ENCODE measurements at regions not wholly inside any gene's neighbourhood (a gene's known extent, or its start where the extent isn't known, plus 50 kb on each side); places are given as distances from the start of the nearest gene placed in this dataset.
A peak's percentile ranks its signal among the peaks of the same experiment; 100 is the strongest.

DNA sequence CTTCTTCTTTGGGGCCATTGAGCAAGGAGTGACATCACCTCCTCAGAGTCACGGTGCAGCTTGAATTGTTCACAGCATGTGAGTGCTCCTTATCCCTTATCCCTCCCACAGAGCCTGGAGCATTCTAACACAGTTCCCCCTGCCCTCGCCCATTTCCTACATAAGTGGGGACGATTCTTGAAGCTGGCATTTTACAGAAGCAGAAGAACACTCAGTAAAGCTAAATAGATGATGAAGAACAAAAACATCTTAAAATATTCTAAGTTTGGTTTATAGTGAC lies 135.8 kb upstream of the APCDD1 start:
- Mint-ChIP-seq H3K4me3 (ENCODE audit: unreplicated experiment) (no peak overlapping the region), H3K27ac (ENCODE audit: unreplicated experiment) (no peak overlapping the region), H3K27me3 (ENCODE audit: low read depth) (peaks cover 7% of the 10 kb centered on the region), H3K4me1 (ENCODE audit: low read depth) (peaks cover 35% of the 10 kb centered on the region), H3K9me3 (ENCODE audit: low read depth) (no peaks in the 10 kb centered on the region), H3K36me3 (ENCODE audit: low read depth) (no peaks in the 10 kb centered on the region)
- no peak for DNase-seq (ENCODE audit: low spot score)
- TF ChIP-seq, protein P1, sequence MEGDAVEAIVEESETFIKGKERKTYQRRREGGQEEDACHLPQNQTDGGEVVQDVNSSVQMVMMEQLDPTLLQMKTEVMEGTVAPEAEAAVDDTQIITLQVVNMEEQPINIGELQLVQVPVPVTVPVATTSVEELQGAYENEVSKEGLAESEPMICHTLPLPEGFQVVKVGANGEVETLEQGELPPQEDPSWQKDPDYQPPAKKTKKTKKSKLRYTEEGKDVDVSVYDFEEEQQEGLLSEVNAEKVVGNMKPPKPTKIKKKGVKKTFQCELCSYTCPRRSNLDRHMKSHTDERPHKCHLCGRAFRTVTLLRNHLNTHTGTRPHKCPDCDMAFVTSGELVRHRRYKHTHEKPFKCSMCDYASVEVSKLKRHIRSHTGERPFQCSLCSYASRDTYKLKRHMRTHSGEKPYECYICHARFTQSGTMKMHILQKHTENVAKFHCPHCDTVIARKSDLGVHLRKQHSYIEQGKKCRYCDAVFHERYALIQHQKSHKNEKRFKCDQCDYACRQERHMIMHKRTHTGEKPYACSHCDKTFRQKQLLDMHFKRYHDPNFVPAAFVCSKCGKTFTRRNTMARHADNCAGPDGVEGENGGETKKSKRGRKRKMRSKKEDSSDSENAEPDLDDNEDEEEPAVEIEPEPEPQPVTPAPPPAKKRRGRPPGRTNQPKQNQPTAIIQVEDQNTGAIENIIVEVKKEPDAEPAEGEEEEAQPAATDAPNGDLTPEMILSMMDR (IDR thresholded peaks at IDR 0.05), result no peak

DNA sequence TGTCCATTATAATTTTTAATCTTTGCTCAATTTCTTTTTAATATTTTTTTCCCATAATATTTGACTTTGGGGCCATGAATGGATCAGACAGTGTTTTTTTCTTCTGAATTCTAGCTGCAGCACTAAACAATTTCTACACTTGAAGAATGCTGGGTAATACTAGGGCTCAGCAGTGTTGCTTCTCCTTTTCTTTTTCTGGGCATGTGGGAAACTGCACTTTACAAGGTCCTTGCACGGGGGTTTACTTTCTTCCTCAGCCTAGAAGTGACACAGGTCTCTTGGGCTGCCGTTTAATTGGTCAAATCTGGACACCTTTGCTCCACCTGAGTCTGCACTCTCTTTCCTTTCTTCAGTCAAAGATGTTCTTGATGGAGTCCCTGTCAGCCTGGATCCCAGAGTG lies 135.4 kb upstream of the APCDD1 start:
- Mint-ChIP-seq H3K9me3 (ENCODE audit: low read depth) (no peaks in the 10 kb centered on the region), H3K4me1 (ENCODE audit: low read depth) (peaks cover 35% of the 10 kb centered on the region), H3K27me3 (ENCODE audit: low read depth) (peaks cover 7% of the 10 kb centered on the region), H3K27ac (ENCODE audit: unreplicated experiment) (no peak overlapping the region), H3K4me3 (ENCODE audit: unreplicated experiment) (no peak overlapping the region), H3K36me3 (ENCODE audit: low read depth) (no peaks in the 10 kb centered on the region)
- no peak for DNase-seq (ENCODE audit: low spot score)
- TF ChIP-seq, protein P1 (IDR thresholded peaks at IDR 0.05), result no peak

DNA sequence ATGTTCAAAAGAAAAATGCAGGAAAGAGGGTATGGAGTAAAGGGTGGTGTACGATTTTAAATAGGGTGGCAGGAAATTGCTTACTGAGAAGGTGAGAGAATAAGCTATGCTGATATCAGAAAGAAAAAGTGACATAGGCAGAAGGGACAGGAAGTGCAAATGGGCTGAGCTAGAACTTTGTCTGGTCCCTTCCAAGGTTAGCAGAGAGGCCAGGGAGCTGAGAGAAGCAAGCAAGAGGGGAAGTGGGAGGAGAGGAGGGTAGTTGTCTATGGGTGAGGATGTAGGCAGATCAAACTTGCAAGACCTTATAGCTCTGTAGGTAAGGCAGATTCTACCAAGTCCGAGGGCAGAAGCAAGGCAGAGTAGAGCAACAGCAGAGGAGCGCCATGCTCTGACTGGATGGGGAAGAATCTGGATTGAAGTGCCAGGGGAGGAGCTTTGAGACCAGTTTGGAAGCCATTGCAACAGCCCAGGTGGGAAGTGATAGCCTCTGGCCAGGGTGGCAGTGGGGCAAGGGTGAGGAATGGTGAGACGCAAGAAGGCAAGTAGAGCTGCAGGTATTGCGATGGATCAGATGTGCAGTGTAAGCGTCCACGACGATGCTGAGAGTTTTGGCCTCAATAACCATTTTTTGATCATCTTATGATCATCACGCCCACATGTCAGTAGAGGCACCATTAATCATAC lies 134.4 kb upstream of the APCDD1 start:
- TF ChIP-seq, protein P1 (IDR thresholded peaks at IDR 0.05), result no peak
- Mint-ChIP-seq H3K4me1 (ENCODE audit: low read depth) (peaks cover 35% of the 10 kb centered on the region), H3K27ac (ENCODE audit: unreplicated experiment) (no peak overlapping the region), H3K27me3 (ENCODE audit: low read depth) (peaks cover 7% of the 10 kb centered on the region), H3K4me3 (ENCODE audit: unreplicated experiment) (no peak overlapping the region), H3K9me3 (ENCODE audit: low read depth) (no peaks in the 10 kb centered on the region), H3K36me3 (ENCODE audit: low read depth) (no peaks in the 10 kb centered on the region)
- DNase-seq (ENCODE audit: low spot score), result no peak

DNA sequence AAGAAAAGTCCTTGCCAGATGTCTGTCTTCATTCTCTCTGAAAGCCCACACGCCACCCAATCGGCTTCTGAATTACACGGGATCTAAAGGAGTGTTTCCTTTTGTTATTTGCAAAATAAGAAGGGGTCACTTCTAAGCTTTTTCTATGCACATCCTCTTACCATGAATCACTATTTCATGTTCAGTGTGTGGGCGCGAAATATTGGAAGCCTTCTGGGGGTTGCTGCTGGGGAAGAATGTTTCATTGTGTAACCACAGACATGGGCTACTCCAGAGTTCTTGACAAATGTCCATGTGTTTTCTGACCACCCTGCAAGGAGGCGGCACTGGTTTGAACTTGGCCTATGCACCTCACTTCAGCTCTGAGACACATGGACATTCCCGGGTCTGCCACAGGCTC lies 133.6 kb upstream of the APCDD1 start:
- DNase-seq (ENCODE audit: low spot score), result no peak
- Mint-ChIP-seq H3K4me3 (ENCODE audit: unreplicated experiment) (no peak overlapping the region), H3K27ac (ENCODE audit: unreplicated experiment) (peak overlapping the region; percentile 55), H3K36me3 (ENCODE audit: low read depth) (no peaks in the 10 kb centered on the region), H3K9me3 (ENCODE audit: low read depth) (no peaks in the 10 kb centered on the region), H3K27me3 (ENCODE audit: low read depth) (peaks cover 7% of the 10 kb centered on the region), H3K4me1 (ENCODE audit: low read depth) (peaks cover 35% of the 10 kb centered on the region)
- TF ChIP-seq, protein P1 (IDR thresholded peaks at IDR 0.05), result no peak

DNA sequence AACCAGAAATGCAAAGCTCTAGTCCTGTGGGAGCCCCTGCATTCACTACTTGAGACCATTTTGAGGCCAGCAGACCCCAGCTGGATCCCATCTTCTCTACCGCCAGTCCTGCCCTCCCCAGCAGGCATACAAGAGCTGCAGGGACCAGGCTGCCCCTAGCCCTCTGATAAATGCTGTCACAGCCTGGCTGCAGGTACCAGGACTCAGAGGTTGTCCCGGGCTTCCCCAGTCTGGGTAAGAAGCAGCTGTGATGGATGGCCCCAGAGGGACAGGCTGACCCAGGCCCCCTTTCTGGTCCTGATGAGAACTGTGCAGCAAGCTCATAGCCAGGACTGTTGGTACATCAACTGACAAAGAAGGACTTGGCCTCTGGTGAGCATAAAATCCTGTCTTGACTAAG lies 132.9 kb upstream of the APCDD1 start:
- TF ChIP-seq, protein P1 (IDR thresholded peaks at IDR 0.05), result peak; percentile 11
- H3K27me3 Mint-ChIP-seq (ENCODE audit: low read depth), result peaks cover 7% of the 10 kb centered on the region
- DNase-seq (ENCODE audit: low spot score), result no peak
- H3K36me3 Mint-ChIP-seq (ENCODE audit: low read depth), result no peaks in the 10 kb centered on the region
- peaks cover 35% of the 10 kb centered on the region for H3K4me1 Mint-ChIP-seq (ENCODE audit: low read depth)
- no peak overlapping the region for H3K4me3 Mint-ChIP-seq (ENCODE audit: unreplicated experiment)
- H3K27ac Mint-ChIP-seq (ENCODE audit: unreplicated experiment), result no peak overlapping the region
- H3K9me3 Mint-ChIP-seq (ENCODE audit: low read depth), result no peaks in the 10 kb centered on the region

Measured in chondrocyte (in vitro differentiated cells).